Calu3 (cell line): ENCODE measurements at regions not wholly inside any gene's neighbourhood (a gene's known extent, or its start where the extent isn't known, plus 50 kb on each side); places are given as distances from the start of the nearest gene placed in this dataset.

Experiments
- BruUV-seq: library from RNA; stranded (reverse); fragments of 400-500 nt; replicated peaks from 2 replicates; lab custom pipeline; 2021; lab: Mats Ljungman, UMichigan
- CTCF ChIA-PET: fragments of 300-600 bp; sonication (Branson Sonifier 250); formaldehyde crosslinking; loops from one replicate; lab custom pipeline; 2022; ENCODE audit warnings: antibody characterized with exemption; lab: Charles Lee
- DNase-seq: peaks from one replicate; pipeline ENCODE4 v3.0.0; 2022
- H3K27ac Mint-ChIP-seq: one replicate; pipeline ENCODE4 v1.8.0; 2022; ENCODE audit warnings: mixed read lengths; ENCODE audit not compliant: unreplicated experiment
- H3K27me3 Mint-ChIP-seq: one replicate; pipeline ENCODE4 v1.8.0; 2022; ENCODE audit warnings: mixed read lengths; ENCODE audit not compliant: unreplicated experiment
- H3K36me3 Mint-ChIP-seq: one replicate; pipeline ENCODE4 v1.8.0; 2022; ENCODE audit warnings: mild to moderate bottlenecking, moderate library complexity, mixed read lengths; ENCODE audit not compliant: insufficient read depth, unreplicated experiment
- H3K4me1 Mint-ChIP-seq: one replicate; pipeline ENCODE4 v1.8.0; 2022; ENCODE audit warnings: mild to moderate bottlenecking, low read depth, mixed read lengths; ENCODE audit not compliant: unreplicated experiment
- H3K4me3 Mint-ChIP-seq: one replicate; pipeline ENCODE4 v1.8.0; 2022; ENCODE audit warnings: mild to moderate bottlenecking, low read depth, moderate library complexity, mixed read lengths; ENCODE audit not compliant: unreplicated experiment
- H3K9me3 Mint-ChIP-seq: one replicate; pipeline ENCODE4 v1.8.0; 2022; ENCODE audit warnings: low read depth, mixed read lengths; ENCODE audit not compliant: unreplicated experiment
- intact Hi-C: fragments of 100-400 bp; cut with micrococcal nuclease; formaldehyde crosslinking; loops from one replicate; pipeline ENCODE4 v1.10.0; 2022; ENCODE audit not compliant: unreplicated experiment
- TF ChIP-seq, protein P1 (sequence below): fragments of 200-600 bp; IDR thresholded peaks from one replicate; pipeline ENCODE4 v1.8.0; 2022; ENCODE audit warnings: antibody characterized with exemption; ENCODE audit not compliant: unreplicated experiment

DNA sequence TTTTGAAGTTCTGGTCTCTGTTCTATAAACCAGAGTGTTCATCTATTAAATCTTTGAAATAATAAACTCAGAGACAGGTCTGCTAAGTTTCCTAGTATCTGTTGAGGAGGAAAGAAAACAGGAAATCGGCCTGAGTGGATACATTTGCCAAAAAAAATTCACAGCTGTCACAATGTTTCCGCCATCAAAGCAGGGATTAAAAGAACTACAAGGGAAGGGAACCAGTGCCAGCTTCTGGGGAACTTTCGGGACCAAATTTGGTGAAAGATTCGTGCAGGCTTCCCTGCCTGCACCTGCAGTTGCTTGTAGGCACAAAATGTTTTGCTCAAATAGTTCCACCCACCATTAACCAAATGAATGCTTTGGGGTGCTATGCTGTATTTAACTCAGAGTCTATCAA is 267.5 kb downstream of the MSX2 start:
- H3K4me1 Mint-ChIP-seq: no peaks in the 10 kb centered on the region
- no peak overlapping the region for H3K27ac Mint-ChIP-seq
- H3K27me3 Mint-ChIP-seq: no peaks in the 10 kb centered on the region
- no peaks in the 10 kb centered on the region for H3K36me3 Mint-ChIP-seq
- BruUV-seq: no TSS peak
- CTCF ChIA-PET: interaction anchor here (0.6 kb wide), 1 partner anchor 267 kb away, joined by 6 read pairs; the partner anchor contains the start of gene MSX2
- TF ChIP-seq, protein P1, sequence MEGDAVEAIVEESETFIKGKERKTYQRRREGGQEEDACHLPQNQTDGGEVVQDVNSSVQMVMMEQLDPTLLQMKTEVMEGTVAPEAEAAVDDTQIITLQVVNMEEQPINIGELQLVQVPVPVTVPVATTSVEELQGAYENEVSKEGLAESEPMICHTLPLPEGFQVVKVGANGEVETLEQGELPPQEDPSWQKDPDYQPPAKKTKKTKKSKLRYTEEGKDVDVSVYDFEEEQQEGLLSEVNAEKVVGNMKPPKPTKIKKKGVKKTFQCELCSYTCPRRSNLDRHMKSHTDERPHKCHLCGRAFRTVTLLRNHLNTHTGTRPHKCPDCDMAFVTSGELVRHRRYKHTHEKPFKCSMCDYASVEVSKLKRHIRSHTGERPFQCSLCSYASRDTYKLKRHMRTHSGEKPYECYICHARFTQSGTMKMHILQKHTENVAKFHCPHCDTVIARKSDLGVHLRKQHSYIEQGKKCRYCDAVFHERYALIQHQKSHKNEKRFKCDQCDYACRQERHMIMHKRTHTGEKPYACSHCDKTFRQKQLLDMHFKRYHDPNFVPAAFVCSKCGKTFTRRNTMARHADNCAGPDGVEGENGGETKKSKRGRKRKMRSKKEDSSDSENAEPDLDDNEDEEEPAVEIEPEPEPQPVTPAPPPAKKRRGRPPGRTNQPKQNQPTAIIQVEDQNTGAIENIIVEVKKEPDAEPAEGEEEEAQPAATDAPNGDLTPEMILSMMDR: no peak
- peaks cover 16% of the 10 kb centered on the region for H3K9me3 Mint-ChIP-seq
- no peak for DNase-seq
- H3K4me3 Mint-ChIP-seq: no peak overlapping the region
- intact Hi-C loops: no loop called here

DNA sequence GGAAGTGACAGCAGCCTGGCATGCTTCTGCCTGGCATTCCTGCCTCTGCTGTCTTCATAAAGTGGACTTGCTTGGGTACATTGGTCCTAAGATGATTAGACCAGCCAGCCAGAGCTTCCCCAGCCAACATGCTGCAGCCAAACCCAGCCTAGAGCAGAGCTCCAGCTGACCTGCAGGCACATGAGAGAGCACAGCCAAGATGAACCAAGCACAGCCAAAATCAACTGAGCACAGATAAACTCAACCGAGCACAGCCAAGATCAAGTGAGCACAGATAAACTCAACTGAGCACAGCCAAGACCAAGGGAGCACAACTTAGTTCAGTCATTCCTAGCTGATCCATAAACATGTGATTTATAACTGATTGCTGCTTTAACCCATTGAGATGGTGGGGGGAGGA is 266.5 kb downstream of the MSX2 start:
- intact Hi-C loops: no loop called here
- no TSS peak for BruUV-seq
- CTCF ChIA-PET: no interaction called here
- H3K27me3 Mint-ChIP-seq: no peaks in the 10 kb centered on the region
- peaks cover 19% of the 10 kb centered on the region for H3K9me3 Mint-ChIP-seq
- no peak for DNase-seq
- TF ChIP-seq, protein P1: no peak
- H3K4me1 Mint-ChIP-seq: no peaks in the 10 kb centered on the region
- H3K27ac Mint-ChIP-seq: no peak overlapping the region
- H3K4me3 Mint-ChIP-seq: no peak overlapping the region
- no peaks in the 10 kb centered on the region for H3K36me3 Mint-ChIP-seq

DNA sequence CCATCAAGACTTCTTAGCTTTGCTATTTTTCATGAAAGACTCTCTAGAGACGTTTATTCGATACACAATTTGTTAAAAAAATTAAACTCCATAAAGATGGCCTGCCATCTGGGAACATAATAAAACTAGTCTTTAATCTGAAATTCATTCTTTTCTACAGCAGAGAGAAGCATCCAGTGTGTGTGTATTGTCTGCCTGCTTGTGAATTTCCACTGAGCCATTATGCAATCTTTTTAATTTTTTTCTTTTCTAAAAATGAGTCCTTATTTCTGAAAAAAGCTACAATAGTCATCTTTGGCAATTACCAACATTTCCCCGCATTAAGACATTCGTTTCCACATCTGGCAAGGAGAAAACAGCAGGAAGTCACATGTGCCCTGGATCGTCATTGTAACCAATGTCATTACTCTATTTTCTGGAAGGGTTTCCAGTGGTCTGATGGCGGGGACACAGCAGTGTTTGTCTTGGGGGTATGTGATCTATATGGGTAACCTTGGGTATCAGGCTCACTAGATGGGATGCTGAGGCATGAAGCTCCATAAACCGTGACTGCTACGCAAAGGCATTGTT is 263.1 kb downstream of the MSX2 start:
- Mint-ChIP-seq H3K4me1 (no peaks in the 10 kb centered on the region), H3K9me3 (peaks cover 18% of the 10 kb centered on the region), H3K4me3 (no peak overlapping the region), H3K27ac (no peak overlapping the region), H3K27me3 (no peaks in the 10 kb centered on the region), H3K36me3 (no peaks in the 10 kb centered on the region)
- no TSS peak for BruUV-seq
- DNase-seq: no peak
- TF ChIP-seq, protein P1: no peak
- intact Hi-C loops: no loop called here
- CTCF ChIA-PET: no interaction called here

DNA sequence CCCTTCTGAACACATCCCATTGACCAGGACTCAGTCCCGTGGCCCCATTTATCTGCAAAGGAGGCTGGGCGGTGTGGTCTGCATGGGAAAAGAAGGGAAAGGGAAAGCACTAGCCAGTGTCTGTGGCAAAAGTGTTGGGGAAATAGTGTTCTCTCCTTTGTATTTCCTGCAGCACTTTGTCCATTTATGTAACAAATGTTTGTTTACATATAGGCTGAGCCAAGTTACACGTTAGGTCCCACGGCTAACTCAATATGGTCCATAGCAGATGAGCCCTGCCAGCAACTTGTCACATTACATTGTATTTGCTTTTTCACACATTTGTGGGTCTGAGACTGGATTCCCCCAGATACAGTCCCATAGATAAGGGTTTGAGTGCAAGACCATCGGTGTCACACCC is 260.5 kb downstream of the MSX2 start:
- TF ChIP-seq, protein P1: no peak
- Mint-ChIP-seq H3K27me3 (no peaks in the 10 kb centered on the region), H3K9me3 (peaks cover 6% of the 10 kb centered on the region), H3K4me1 (no peaks in the 10 kb centered on the region), H3K27ac (no peak overlapping the region), H3K36me3 (no peaks in the 10 kb centered on the region), H3K4me3 (no peak overlapping the region)
- no peak for DNase-seq
- CTCF ChIA-PET: no interaction called here
- intact Hi-C loops: no loop called here
- no TSS peak for BruUV-seq
